GM12892 (cell line): ENCODE measurements at regions not wholly inside any gene's neighbourhood (a gene's known extent, or its start where the extent isn't known, plus 50 kb on each side); places are given as distances from the start of the nearest gene placed in this dataset.
"Not testable (repeated sequence)": the region's sequence is repeated elsewhere in the genome, so short reads cannot be mapped to it uniquely, and the experiment has no call there.

ENCODE experiments used
- DNase-seq: peaks from one replicate; pipeline ENCODE4 v3.0.0; 2011; ENCODE audit not compliant: insufficient read length
- FAIRE-seq: peaks from 2 replicates; lab custom pipeline; 2011; peaks lifted over from hg19 to GRCh38; lab: Jason Lieb, UNC
- POLR2A ChIP-seq: IDR thresholded peaks from 2 replicates; pipeline ENCODE4 v1.6.1; 2011; ENCODE audit warnings: low read depth, low read length, control low read depth
- POLR2AphosphoS5 ChIP-seq: IDR thresholded peaks from 2 replicates; pipeline ENCODE4 v1.6.1; 2011; ENCODE audit warnings: low read depth, low read length, control low read depth
- TAF1 ChIP-seq: IDR thresholded peaks from 2 replicates; pipeline ENCODE4 v1.6.1; 2011; ENCODE audit warnings: low read depth, mild to moderate bottlenecking, control low read depth, low read length, borderline replicate concordance

- FAIRE-seq (no peak), DNase-seq (no peak)
- TF ChIP-seq TAF1 (no peak), POLR2AphosphoS5 (no peak), POLR2A (no peak)
Measured at GRCh38 chr6:51049983-51050877, 231.6 kb downstream of the TFAP2B start.

- DNase-seq, result not testable (repeated sequence)
Measured at GRCh38 chr6:51052716-51053115, 234.0 kb downstream of the TFAP2B start.

DNA sequence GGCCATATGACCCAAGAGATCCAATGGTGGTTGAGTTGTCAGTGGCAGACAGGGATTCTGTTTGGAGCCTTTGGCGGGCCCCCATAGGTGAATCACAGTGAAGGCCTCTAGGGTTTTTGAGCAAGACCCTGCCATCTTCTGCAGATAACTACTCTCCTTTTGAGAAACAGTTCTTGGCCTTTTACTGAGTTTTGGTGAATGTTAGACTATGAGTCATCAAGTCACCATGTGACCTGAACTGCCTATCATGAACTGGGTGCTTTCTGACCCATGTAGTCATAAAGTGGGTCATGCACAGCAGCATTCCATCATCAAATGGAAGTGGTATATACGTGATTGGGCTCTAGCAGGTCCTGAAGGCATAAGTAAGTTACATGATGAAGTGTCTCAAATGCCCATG, 236.6 kb downstream of the TFAP2B start:
- FAIRE-seq, DNase-seq: not testable (repeated sequence)

More at GRCh38 chr6:51052716-51053115, 234.0 kb downstream of the TFAP2B start:
- FAIRE-seq, result not testable (repeated sequence)

DNA sequence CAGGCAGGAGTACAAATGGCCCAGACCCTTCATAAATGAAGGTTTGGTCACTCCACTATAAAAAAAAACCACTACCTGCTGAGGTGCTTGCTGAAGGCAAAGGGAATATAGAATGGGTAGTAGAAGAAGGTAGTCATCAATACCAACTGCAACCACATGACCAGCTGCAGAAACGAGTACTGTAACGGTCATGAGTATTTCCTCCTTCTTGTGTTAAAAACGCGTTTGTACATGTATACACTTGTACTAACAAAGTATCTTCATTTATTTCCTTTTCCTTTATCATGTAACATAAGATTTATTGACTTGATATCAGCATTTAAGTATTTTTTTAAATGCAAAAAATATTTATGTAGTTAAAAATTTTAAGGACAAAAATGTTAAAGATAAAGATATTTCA, 238.6 kb downstream of the TFAP2B start:
- no peak for TF ChIP-seq POLR2A
- TF ChIP-seq POLR2AphosphoS5, result no peak
- no peak for TF ChIP-seq TAF1
- DNase-seq, result no peak
- FAIRE-seq, result no peak

DNA sequence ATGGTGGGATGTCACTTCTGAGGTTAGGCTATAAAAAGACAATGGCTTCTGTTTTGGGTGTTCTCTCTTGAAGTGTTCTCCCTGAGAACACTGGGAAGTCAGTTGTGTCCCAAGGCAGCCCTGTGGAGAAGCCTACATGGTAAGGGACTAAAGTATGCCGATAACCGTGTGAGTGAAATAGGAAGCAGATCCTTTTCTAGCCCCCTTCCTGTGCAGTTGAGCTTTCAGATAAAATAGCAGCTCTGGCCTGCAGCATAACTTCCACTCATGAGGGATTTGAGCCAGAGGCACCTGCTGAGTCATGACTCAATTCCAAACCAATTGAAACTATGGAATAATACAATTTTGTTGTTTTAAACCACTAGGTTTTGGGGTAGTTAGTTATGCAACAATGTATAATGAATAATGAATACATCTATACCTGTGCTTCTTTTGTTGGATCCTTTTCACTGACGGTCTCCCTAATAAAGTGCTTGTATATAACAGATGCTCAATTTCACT, 241.6 kb downstream of the TFAP2B start:
- FAIRE-seq (no peak), DNase-seq (no peak)
- TF ChIP-seq POLR2A (no peak), POLR2AphosphoS5 (no peak), TAF1 (no peak)

- FAIRE-seq (no peak), DNase-seq (no peak)
- no peak for TF ChIP-seq POLR2AphosphoS5
- TF ChIP-seq POLR2A, result no peak
- no peak for TF ChIP-seq TAF1
Measured at GRCh38 chr6:51062166-51062722, 243.6 kb downstream of the TFAP2B start.

DNA sequence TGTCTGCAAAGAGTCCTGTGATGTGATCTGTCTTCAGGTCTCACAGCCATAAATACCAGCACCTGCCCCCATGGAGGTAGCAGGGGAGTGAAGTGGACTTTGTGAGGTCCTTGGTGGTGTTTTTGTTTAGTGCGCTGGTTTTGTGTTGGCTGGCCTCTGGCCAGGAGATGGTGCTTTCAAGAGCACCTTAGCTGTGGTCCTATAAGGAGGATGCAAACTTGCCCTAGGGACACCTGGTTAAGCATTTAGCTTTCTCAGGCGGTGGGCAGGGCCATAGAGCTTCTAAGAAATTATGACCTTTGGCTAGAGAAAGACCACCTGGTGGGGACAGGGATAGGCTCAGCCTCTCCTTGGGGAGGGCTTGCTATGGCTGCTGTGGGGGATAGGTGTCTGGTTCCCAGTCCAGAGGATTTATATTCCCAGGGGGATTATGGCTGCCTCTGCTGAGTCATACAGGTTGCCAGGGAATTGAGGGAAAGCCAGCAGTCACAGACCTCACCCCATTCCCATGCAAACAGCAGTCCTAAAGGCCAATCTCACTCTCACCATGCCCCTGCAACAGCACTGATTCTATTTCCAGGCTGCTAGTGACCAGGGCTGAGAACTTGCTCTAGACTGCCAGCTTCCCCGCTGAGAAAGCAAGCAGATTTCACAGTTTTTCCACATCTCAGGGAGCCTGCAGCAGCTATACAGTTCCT, 259.3 kb downstream of the TFAP2B start:
- TF ChIP-seq POLR2A (no peak), TAF1 (no peak), POLR2AphosphoS5 (no peak)
- no peak for DNase-seq
- FAIRE-seq, result no peak

GRCh38 chr6:51090343-51090742, 271.7 kb downstream of the TFAP2B start:
- TF ChIP-seq POLR2A, result no peak
- TF ChIP-seq TAF1, result no peak
- TF ChIP-seq POLR2AphosphoS5, result no peak
- FAIRE-seq, result no peak

DNA sequence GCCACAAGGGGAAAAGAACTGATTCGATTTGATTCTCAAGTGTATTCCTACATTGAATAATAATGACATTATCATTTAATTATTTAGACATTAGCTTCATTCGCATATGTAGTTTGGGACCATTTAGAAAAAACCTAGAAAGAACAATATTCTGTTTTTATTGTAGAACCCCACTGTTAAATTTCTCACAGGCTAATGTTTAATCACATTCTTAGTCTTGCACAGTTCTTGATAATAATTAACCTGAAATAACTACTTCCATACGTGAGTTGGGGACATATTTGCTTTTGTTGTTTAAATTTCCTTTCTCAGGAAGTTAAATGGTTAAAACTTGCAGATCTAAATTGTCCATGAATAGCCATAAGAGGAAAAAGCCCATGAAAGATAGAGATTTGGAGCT, 275.2 kb downstream of the TFAP2B start:
- TF ChIP-seq POLR2A (no peak), POLR2AphosphoS5 (no peak), TAF1 (no peak)
- DNase-seq (no peak), FAIRE-seq (no peak)

More at GRCh38 chr6:51090343-51090742, 271.7 kb downstream of the TFAP2B start:
- DNase-seq, result no peak

DNA sequence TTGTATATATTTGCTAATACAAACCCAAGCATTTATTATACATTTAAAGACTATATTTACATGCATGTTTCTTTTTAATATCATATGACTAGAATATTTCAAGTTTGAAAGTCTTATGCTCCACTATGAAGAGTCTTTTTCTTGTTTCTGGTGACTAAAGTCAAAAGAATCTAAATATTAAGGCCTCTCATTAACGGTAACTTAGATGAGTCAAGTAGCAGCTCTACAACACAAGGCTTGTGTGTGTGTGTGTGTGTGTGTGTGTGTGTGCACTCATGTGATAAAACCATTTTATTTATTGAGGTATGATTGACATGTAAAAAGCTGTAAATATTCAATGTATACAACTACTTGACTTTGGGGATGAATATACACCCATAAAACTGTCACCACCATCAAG, 275.6 kb downstream of the TFAP2B start:
- FAIRE-seq, result no peak
- DNase-seq, result no peak
- no peak for TF ChIP-seq POLR2A
- no peak for TF ChIP-seq TAF1
- no peak for TF ChIP-seq POLR2AphosphoS5

GRCh38 chr6:51098246-51098645, 279.6 kb downstream of the TFAP2B start:
- FAIRE-seq (no peak), DNase-seq (no peak)
- TF ChIP-seq POLR2A (no peak), POLR2AphosphoS5 (no peak), TAF1 (no peak)

GRCh38 chr6:51098791-51099190, 280.1 kb downstream of the TFAP2B start:
- TF ChIP-seq TAF1 (no peak), POLR2AphosphoS5 (no peak), POLR2A (no peak)
- DNase-seq (no peak), FAIRE-seq (no peak)
